CD14-positive monocyte (primary cell): ENCODE measurements at regions not wholly inside any gene's neighbourhood (a gene's known extent, or its start where the extent isn't known, plus 50 kb on each side); places are given as distances from the start of the nearest gene placed in this dataset.
A peak's percentile ranks its signal among the peaks of the same experiment; 100 is the strongest.

Experiments used
- DNase-seq, 3 donors: peaks; one replicate each; pipeline ENCODE4 v3.0.0-alpha.2; 2011 to 2022
- H2AFZ ChIP-seq: 2 replicates; pipeline ENCODE4 v1.6.0; 2012; ENCODE audit warnings: mild to moderate bottlenecking, low read depth, low read length, inconsistent platforms; ENCODE audit not compliant: insufficient read depth, poor library complexity, severe bottlenecking
- H3K27ac ChIP-seq, 2 donors: 1 replicate in 1 of 2; 2 replicates in 1 of 2; pipeline ENCODE4 v1.5.1; 2012 to 2013; ENCODE audit warnings: low read length in 2 of 2, control low read depth in 1 of 2, inconsistent platforms in 1 of 2, low read depth in 1 of 2, mild to moderate bottlenecking in 1 of 2
- H3K27me3 ChIP-seq, 2 donors: one replicate each; pipeline versions ENCODE4 v1.6.0 to v1.6.1; 2011 to 2013; ENCODE audit warnings: low read length in 2 of 2; ENCODE audit not compliant: control insufficient read depth in 2 of 2, insufficient read depth in 2 of 2
- H3K36me3 ChIP-seq, 2 donors: replicated peaks in 1 of 2; 1 replicate in 1 of 2; 2 replicates in 1 of 2; pipeline versions ENCODE4 v1.5.1 to v1.6.1; 2012 to 2013; ENCODE audit warnings: low read length in 2 of 2, control low read depth in 1 of 2, inconsistent platforms in 1 of 2, mild to moderate bottlenecking in 1 of 2; ENCODE audit not compliant: insufficient read depth in 2 of 2, control insufficient read depth in 1 of 2
- H3K4me1 ChIP-seq, 2 donors: 1 replicate in 1 of 2; 2 replicates in 1 of 2; pipeline versions ENCODE4 v1.5.1 to v1.6.1; 2012 to 2013; ENCODE audit warnings: low read length in 2 of 2, control low read depth in 1 of 2, inconsistent platforms in 1 of 2, mild to moderate bottlenecking in 1 of 2, moderate library complexity in 1 of 2; ENCODE audit not compliant: insufficient read depth in 2 of 2, control insufficient read depth in 1 of 2
- H3K4me2 ChIP-seq: replicated peaks from 2 replicates; pipeline ENCODE3; 2012; ENCODE audit warnings: low read length, moderate library complexity, mild to moderate bottlenecking; ENCODE audit not compliant: poor library complexity, severe bottlenecking; ENCODE audit errors: extremely low read depth
- H3K4me3 ChIP-seq, 3 experiments: fragments of 200-600 bp in 1 of 3; sonication (generic) in 1 of 3; replicated peaks in 1 of 3; 1 replicate in 2 of 3; 2 replicates in 1 of 3; pipeline ENCODE4 v1.5.1; 2011 to 2013; ENCODE audit warnings: low read length in 3 of 3, mild to moderate bottlenecking in 3 of 3, control low read depth in 2 of 3, low read depth in 2 of 3, inconsistent platforms in 1 of 3, moderate library complexity in 1 of 3
- H3K79me2 ChIP-seq: 2 replicates; pipeline ENCODE4 v1.6.0; 2012; ENCODE audit warnings: mild to moderate bottlenecking, control low read depth, inconsistent platforms, low read length, moderate library complexity; ENCODE audit not compliant: insufficient read depth
- H3K9ac ChIP-seq: 2 replicates; pipeline ENCODE4 v1.6.0; 2017; ENCODE audit warnings: low read length, mild to moderate bottlenecking; ENCODE audit not compliant: insufficient read depth, poor library complexity, severe bottlenecking
- H3K9me3 ChIP-seq, 2 donors: replicated peaks in 1 of 2; 1 replicate in 1 of 2; 2 replicates in 1 of 2; pipeline versions ENCODE4 v1.5.1 to v1.6.1; 2012 to 2013; ENCODE audit warnings: low read length in 2 of 2, control low read depth in 1 of 2; ENCODE audit not compliant: control insufficient read depth in 1 of 2, insufficient read depth in 1 of 2
- H4K20me1 ChIP-seq: 2 replicates; pipeline ENCODE4 v1.6.0; 2012; ENCODE audit warnings: mild to moderate bottlenecking, low read length, control low read depth, moderate library complexity; ENCODE audit not compliant: insufficient read depth
- H3K27ac Mint-ChIP-seq, 7 donors: one replicate each; pipeline ENCODE4 v1.8.0; 2020; ENCODE audit warnings: mild to moderate bottlenecking in 7 of 7, mixed read lengths in 7 of 7, moderate library complexity in 6 of 7, inconsistent platforms in 2 of 7
- H3K27me3 Mint-ChIP-seq, 3 donors: one replicate each; pipeline ENCODE4 v1.8.0; 2021 to 2022; ENCODE audit warnings: low read depth in 3 of 3, mild to moderate bottlenecking in 3 of 3, mixed read lengths in 3 of 3, moderate library complexity in 3 of 3, inconsistent platforms in 1 of 3
- H3K36me3 Mint-ChIP-seq, 2 donors: one replicate each; pipeline ENCODE4 v1.8.0; 2020; ENCODE audit warnings: mixed read lengths in 2 of 2, inconsistent platforms in 1 of 2, mild to moderate bottlenecking in 1 of 2
- H3K4me1 Mint-ChIP-seq: one replicate; pipeline ENCODE4 v1.8.0; 2020; ENCODE audit warnings: mild to moderate bottlenecking, mixed read lengths
- H3K4me3 Mint-ChIP-seq, 2 donors: one replicate each; pipeline ENCODE4 v1.8.0; 2020; ENCODE audit warnings: mild to moderate bottlenecking in 2 of 2, mixed read lengths in 2 of 2, moderate library complexity in 1 of 2
- H3K9me3 Mint-ChIP-seq, 7 donors: one replicate each; pipeline ENCODE4 v1.8.0; 2020 to 2022; ENCODE audit warnings: mixed read lengths in 7 of 7, mild to moderate bottlenecking in 6 of 7, moderate library complexity in 6 of 7, inconsistent platforms in 2 of 7
- WGBS: methylation state at CpG from one replicate; pipeline ENCODE4 v1.1.5; 2013; ENCODE audit warnings: missing lambda C conversion rate; ENCODE audit not compliant: insufficient coverage; 5-methylcytosine and 5-hydroxymethylcytosine counted together
- intact Hi-C, 2 donors: fragments of 100-400 bp; cut with micrococcal nuclease; formaldehyde crosslinking; loops; one replicate each; pipeline versions ENCODE4 v1.15.0 to v1.15.1; 2023
- TF ChIP-seq, protein P1 (sequence below): fragments of 200-600 bp; IDR thresholded peaks from one replicate; pipeline ENCODE4 v1.8.0; 2022; ENCODE audit warnings: antibody characterized with exemption, mild to moderate bottlenecking

DNA sequence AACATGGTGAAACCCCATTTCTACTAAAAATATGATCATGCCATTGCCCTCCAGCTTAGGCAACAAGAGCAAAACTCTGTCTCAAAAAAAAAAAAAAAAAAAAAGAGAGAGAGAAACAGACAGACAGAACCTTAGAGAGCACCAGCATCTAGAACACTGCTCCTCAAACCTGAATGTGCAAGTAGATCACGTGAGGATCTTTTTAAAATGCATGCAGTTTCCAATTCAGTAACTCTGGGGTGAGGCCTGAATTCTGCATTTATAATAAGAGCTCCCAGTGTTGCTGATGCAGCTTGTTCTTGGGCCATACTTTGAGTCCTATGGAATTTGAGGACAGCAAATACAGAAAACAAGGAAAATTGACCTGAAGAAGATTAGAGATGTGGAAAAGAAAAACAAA lies 218.3 kb downstream of the ALDH8A1 start:
- H4K20me1 ChIP-seq, result no peaks in the 10 kb centered on the region
- TF ChIP-seq, protein P1, sequence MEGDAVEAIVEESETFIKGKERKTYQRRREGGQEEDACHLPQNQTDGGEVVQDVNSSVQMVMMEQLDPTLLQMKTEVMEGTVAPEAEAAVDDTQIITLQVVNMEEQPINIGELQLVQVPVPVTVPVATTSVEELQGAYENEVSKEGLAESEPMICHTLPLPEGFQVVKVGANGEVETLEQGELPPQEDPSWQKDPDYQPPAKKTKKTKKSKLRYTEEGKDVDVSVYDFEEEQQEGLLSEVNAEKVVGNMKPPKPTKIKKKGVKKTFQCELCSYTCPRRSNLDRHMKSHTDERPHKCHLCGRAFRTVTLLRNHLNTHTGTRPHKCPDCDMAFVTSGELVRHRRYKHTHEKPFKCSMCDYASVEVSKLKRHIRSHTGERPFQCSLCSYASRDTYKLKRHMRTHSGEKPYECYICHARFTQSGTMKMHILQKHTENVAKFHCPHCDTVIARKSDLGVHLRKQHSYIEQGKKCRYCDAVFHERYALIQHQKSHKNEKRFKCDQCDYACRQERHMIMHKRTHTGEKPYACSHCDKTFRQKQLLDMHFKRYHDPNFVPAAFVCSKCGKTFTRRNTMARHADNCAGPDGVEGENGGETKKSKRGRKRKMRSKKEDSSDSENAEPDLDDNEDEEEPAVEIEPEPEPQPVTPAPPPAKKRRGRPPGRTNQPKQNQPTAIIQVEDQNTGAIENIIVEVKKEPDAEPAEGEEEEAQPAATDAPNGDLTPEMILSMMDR, result no peak
- DNase-seq, result no peak
- H3K36me3 Mint-ChIP-seq, result no peaks in the 10 kb centered on the region
- no peaks in the 10 kb centered on the region for H3K79me2 ChIP-seq
- peaks cover 0 to 5% (median 0%) of the 10 kb centered on the region in 7 donors for H3K9me3 Mint-ChIP-seq
- peak overlapping the region in 1 of 7 donors; percentile 83 for H3K27ac Mint-ChIP-seq
- H3K4me2 ChIP-seq, result no peak overlapping the region
- H3K9me3 ChIP-seq, result no peaks in the 10 kb centered on the region
- peaks cover 22 to 37% of the 10 kb centered on the region in 2 donors for H3K4me1 ChIP-seq
- H3K27me3 ChIP-seq, result no peaks in the 10 kb centered on the region
- no peak overlapping the region for H3K4me3 Mint-ChIP-seq
- no peaks in the 10 kb centered on the region for H3K36me3 ChIP-seq
- intact Hi-C loops, result no loop called here
- H3K27ac ChIP-seq, result no peak overlapping the region
- H3K27me3 Mint-ChIP-seq, result peaks cover 0 to 4% (median 0%) of the 10 kb centered on the region in 3 donors
- peaks cover 42% of the 10 kb centered on the region for H3K4me1 Mint-ChIP-seq
- no peak overlapping the region for H3K4me3 ChIP-seq
- no peak overlapping the region for H3K9ac ChIP-seq
- no CpG with 5 or more reads among the region's 1 CpG for WGBS
- no peak overlapping the region for H2AFZ ChIP-seq

DNA sequence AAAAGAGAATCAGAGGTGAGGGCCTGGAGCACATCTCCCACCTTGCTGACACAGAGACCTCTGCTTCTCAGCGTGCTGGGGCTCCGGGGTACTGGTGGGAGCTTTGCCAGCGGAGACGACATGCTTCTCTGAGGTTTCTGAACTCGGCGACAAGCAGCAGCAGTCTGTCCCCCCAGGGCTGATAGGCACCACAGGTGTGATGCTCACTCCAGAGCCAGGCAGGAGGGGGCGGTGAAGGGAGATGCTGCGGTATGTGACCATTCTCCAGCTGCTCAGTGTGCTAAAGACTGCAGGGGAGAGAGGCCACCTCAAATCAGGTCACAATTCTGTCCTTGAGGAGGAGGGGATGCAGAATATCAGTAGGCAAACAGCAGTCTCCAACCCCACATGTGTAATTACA lies 219.9 kb downstream of the ALDH8A1 start:
- no peaks in the 10 kb centered on the region for H3K27me3 ChIP-seq
- H2AFZ ChIP-seq, result no peak overlapping the region
- intact Hi-C loops, result no loop called here
- no peak for DNase-seq
- Mint-ChIP-seq H3K27me3 (peaks cover 0 to 4% (median 0%) of the 10 kb centered on the region in 3 donors), H3K9me3 (peaks cover 0 to 5% (median 0%) of the 10 kb centered on the region in 7 donors), H3K4me1 (peaks cover 44% of the 10 kb centered on the region), H3K36me3 (no peaks in the 10 kb centered on the region), H3K4me3 (no peak overlapping the region), H3K27ac (peak overlapping the region in 1 of 7 donors; percentile 13)
- TF ChIP-seq, protein P1, result no peak
- no peaks in the 10 kb centered on the region for H3K79me2 ChIP-seq
- no peaks in the 10 kb centered on the region for H3K9me3 ChIP-seq
- no peak overlapping the region for H3K4me2 ChIP-seq
- H3K9ac ChIP-seq, result no peak overlapping the region
- no peak overlapping the region for H3K4me3 ChIP-seq
- H4K20me1 ChIP-seq, result no peaks in the 10 kb centered on the region
- 94% methylated on average over 6 of the region's 8 CpGs for WGBS
- H3K36me3 ChIP-seq, result no peaks in the 10 kb centered on the region
- peaks cover 29 to 36% of the 10 kb centered on the region in 2 donors for H3K4me1 ChIP-seq
- H3K27ac ChIP-seq, result no peak overlapping the region
